Naive thymus-derived CD8-positive, alpha-beta T cell (primary cell): ENCODE measurements at regions not wholly inside any gene's neighbourhood (a gene's known extent, or its start where the extent isn't known, plus 50 kb on each side); places are given as distances from the start of the nearest gene placed in this dataset.
"Not testable (repeated sequence)": the region's sequence is repeated elsewhere in the genome, so short reads cannot be mapped to it uniquely, and the experiment has no call there.

ENCODE experiments used
- ATAC-seq, 2 donors: fragments of 150-1000 bp; cut with Tn5 transposase in 1 of 2; sonication (Bioruptor Pico), chemical (Tn5 transposase) in 1 of 2; 1 replicate in 1 of 2; 2 replicates in 1 of 2; pipeline ENCODE4 v1.10.0; 2021; ENCODE audit warnings: mild to moderate bottlenecking in 2 of 2, moderate library complexity in 2 of 2
- POLR2A ChIA-PET: fragments of 350-600 bp; sonication (Branson Sonifier 250); formaldehyde crosslinking; loops from one replicate; lab custom pipeline; 2021; ENCODE audit warnings: antibody characterized with exemption; lab: Charles Lee
- DNase-seq, 10 donors: peaks; one replicate each; pipeline versions ENCODE4 v3.0.0 to v3.0.0-alpha.2; 2020 to 2022
- H3K27ac Mint-ChIP-seq, 10 donors: one replicate each; pipeline ENCODE4 v1.8.0; 2020 to 2022; ENCODE audit warnings: mild to moderate bottlenecking in 10 of 10, mixed read lengths in 10 of 10, moderate library complexity in 4 of 10, inconsistent platforms in 1 of 10
- H3K27me3 Mint-ChIP-seq, 5 donors: one replicate each; pipeline ENCODE4 v1.8.0; 2021 to 2022; ENCODE audit warnings: mixed read lengths in 5 of 5
- H3K36me3 Mint-ChIP-seq, 3 donors: one replicate each; pipeline ENCODE4 v1.8.0; 2020 to 2022; ENCODE audit warnings: mixed read lengths in 3 of 3, mild to moderate bottlenecking in 2 of 3, inconsistent platforms in 1 of 3
- H3K4me1 Mint-ChIP-seq, 4 donors: one replicate each; pipeline ENCODE4 v1.8.0; 2021 to 2022; ENCODE audit warnings: mixed read lengths in 4 of 4
- H3K4me3 Mint-ChIP-seq, 10 donors: one replicate each; pipeline ENCODE4 v1.8.0; 2020 to 2022; ENCODE audit warnings: mild to moderate bottlenecking in 10 of 10, mixed read lengths in 10 of 10, moderate library complexity in 6 of 10, inconsistent platforms in 1 of 10
- H3K9me3 Mint-ChIP-seq, 9 donors: one replicate each; pipeline ENCODE4 v1.8.0; 2020 to 2022; ENCODE audit warnings: mixed read lengths in 9 of 9, mild to moderate bottlenecking in 3 of 9, inconsistent platforms in 1 of 9, moderate library complexity in 1 of 9

GRCh38 chr5:12607817-12608216 lies 703.6 kb upstream of the CTNND2 start:
- H3K27ac Mint-ChIP-seq, DNase-seq, POLR2A ChIA-PET, H3K4me3 Mint-ChIP-seq, H3K27me3 Mint-ChIP-seq, H3K4me1 Mint-ChIP-seq, H3K36me3 Mint-ChIP-seq, ATAC-seq: not testable (repeated sequence)
- peaks cover 4 to 44% (median 19%) of the 10 kb centered on the region in 9 donors for H3K9me3 Mint-ChIP-seq

DNA sequence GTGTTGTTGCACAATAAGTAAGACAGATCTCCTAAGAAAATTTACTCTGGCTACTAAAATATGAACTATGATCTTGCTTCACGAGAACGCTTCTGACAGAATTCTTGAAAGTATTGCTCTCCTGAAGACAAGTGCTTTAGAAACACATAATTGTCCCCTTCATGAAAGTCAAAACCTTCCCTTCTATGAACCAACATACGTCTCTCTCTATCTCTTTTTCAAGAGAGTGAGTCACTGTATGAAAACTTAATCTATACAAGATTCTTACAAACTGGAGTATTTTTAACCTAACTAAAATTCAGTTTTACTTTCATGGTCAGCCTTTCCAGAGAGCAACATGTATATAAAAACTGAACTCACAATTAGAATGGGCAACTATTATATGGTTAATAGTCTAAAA lies 688.0 kb upstream of the CTNND2 start:
- H3K9me3 Mint-ChIP-seq = peaks cover 0 to 13% (median 4%) of the 10 kb centered on the region in 9 donors
- POLR2A ChIA-PET = no interaction called here
- DNase-seq (no peak), ATAC-seq (no peak)
- H3K4me1 Mint-ChIP-seq = no peaks in the 10 kb centered on the region
- no peaks in the 10 kb centered on the region for H3K36me3 Mint-ChIP-seq
- no peak overlapping the region for H3K4me3 Mint-ChIP-seq
- H3K27me3 Mint-ChIP-seq = no peaks in the 10 kb centered on the region
- H3K27ac Mint-ChIP-seq = no peak overlapping the region

- POLR2A ChIA-PET = no interaction called here
- Mint-ChIP-seq H3K27me3 (no peaks in the 10 kb centered on the region), H3K36me3 (no peaks in the 10 kb centered on the region)
Observed at GRCh38 chr5:12586406-12586805, 682.2 kb upstream of the CTNND2 start.

DNA sequence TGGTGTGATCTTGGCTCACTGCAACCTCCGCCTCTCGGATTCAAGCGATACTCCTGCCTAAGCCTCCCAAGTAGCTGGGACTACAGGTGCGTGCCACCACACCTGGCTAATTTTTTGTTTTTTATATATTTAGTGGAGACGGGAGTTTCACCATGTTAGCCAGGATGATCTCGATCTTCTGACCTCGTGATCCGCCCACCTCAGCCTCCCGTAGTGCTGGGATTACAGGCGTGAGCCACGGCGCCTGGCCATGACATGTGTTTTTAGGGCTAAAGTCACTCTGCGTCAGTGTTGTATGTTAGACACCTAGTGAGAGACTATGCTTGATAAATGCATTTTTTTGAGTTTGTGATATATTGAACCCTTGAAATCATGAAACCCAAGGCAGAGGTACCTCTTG lies 674.6 kb upstream of the CTNND2 start:
- POLR2A ChIA-PET, DNase-seq, H3K4me1 Mint-ChIP-seq, ATAC-seq, H3K4me3 Mint-ChIP-seq, H3K27me3 Mint-ChIP-seq, H3K36me3 Mint-ChIP-seq, H3K27ac Mint-ChIP-seq: not testable (repeated sequence)
- peaks cover 0 to 14% (median 3%) of the 10 kb centered on the region in 9 donors for H3K9me3 Mint-ChIP-seq

More at GRCh38 chr5:12586406-12586805, 682.2 kb upstream of the CTNND2 start:
- DNase-seq (no peak), ATAC-seq (no peak)
- Mint-ChIP-seq H3K4me3 (no peak overlapping the region), H3K4me1 (no peaks in the 10 kb centered on the region), H3K27ac (no peak overlapping the region), H3K9me3 (peaks cover 0 to 13% (median 3%) of the 10 kb centered on the region in 9 donors)

- DNase-seq, H3K36me3 Mint-ChIP-seq, ATAC-seq, H3K4me1 Mint-ChIP-seq, H3K27ac Mint-ChIP-seq, H3K4me3 Mint-ChIP-seq, H3K27me3 Mint-ChIP-seq, POLR2A ChIA-PET: not testable (repeated sequence)
- peaks cover 0 to 13% (median 3%) of the 10 kb centered on the region in 9 donors for H3K9me3 Mint-ChIP-seq
Observed at GRCh38 chr5:12576953-12577352, 672.7 kb upstream of the CTNND2 start.

DNA sequence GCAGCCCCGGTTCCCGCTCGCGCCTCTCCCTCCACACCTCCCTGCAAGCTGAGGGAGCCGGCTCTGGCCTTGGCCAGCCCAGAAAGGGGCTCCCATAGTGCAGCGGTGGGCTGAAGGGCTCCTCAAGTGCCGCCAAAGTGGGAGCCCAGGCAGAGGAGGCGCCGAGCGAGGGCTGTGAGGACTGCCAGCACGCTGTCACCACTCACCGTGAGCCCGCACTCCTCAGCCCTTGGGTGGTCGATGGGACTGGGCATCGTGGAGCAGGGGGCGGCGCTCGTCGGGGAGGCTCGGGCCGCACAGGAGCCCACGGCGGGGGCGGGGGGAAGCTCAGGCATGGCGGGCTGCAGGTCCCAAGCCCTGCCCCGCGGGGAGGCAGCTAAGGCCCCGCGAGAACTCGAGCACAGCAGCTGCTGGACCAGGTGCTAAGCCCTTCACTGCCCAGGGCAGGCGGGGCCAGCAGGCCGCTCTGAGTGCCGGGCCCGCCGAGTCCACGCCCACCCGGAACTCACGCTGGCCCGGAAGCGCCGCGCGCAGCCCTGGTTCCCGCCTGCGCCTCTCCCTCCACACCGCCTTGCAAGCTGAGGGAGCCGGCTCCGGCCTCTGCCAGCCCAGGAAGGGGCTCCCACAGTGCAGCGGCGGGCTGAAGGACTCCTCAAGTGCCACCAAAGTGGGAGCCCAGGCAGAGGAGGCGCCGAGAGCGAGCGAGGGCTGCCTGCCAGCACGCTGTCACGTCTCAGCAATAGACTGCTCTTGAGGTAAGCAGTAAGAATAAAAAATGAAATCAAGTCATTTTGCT lies 670.2 kb upstream of the CTNND2 start:
- H3K27me3 Mint-ChIP-seq, ATAC-seq, H3K4me1 Mint-ChIP-seq, H3K4me3 Mint-ChIP-seq, DNase-seq, H3K36me3 Mint-ChIP-seq, POLR2A ChIA-PET, H3K27ac Mint-ChIP-seq: not testable (repeated sequence)
- H3K9me3 Mint-ChIP-seq = peaks cover 0 to 24% (median 4%) of the 10 kb centered on the region in 9 donors

DNA sequence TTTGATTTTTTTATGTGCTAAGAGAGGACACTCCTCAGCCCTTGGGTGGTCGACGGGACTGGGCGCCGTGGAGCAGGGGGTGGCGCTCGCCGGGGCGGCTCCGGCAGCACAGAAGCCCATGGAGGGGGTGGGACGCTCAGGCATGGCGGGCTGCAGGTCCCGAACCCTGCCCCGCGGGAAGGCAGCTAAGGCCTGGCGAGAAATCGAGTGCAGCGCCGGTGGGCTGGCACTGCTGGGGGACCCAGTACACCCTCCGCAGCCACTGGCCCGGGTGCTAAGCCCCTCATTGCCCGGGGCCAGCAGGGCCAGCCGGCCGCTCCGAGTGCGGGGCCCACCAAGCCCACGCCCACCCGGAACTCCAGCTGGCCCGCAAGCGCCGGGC lies 669.7 kb upstream of the CTNND2 start:
- H3K27ac Mint-ChIP-seq, DNase-seq, H3K4me1 Mint-ChIP-seq, H3K36me3 Mint-ChIP-seq, H3K4me3 Mint-ChIP-seq, ATAC-seq, H3K27me3 Mint-ChIP-seq, POLR2A ChIA-PET: not testable (repeated sequence)
- peaks cover 0 to 24% (median 4%) of the 10 kb centered on the region in 9 donors for H3K9me3 Mint-ChIP-seq

- POLR2A ChIA-PET = no interaction called here
- Mint-ChIP-seq H3K27me3 (no peaks in the 10 kb centered on the region), H3K36me3 (peaks cover 0 to 1% (median 0%) of the 10 kb centered on the region in 3 donors), H3K27ac (no peak overlapping the region), H3K9me3 (peaks cover 0 to 22% (median 3%) of the 10 kb centered on the region in 9 donors), H3K4me1 (no peaks in the 10 kb centered on the region), H3K4me3 (no peak overlapping the region)
- DNase-seq = no peak
- ATAC-seq = no peak
Observed at GRCh38 chr5:12570688-12571087, 666.4 kb upstream of the CTNND2 start.

DNA sequence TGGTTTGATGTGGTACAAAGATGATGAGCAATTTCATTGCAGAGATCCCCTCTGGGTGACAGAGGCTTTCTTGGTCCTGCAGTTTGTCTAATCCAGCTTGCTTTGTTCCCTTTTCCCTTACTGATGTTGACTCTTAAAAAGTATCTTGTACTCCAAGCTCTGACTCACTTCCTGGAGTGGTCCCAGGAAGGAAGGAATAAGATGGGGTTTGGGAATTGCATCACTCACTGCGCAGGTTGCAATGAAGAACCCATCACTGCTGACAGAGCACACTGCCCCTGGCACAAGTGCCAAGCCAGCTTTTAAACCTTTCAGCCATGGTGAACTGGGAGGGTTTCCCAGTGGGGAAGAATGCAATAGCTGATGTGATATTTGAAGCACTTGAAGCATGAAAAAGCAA lies 662.2 kb upstream of the CTNND2 start:
- DNase-seq (no peak), ATAC-seq (no peak)
- no peaks in the 10 kb centered on the region for H3K4me1 Mint-ChIP-seq
- POLR2A ChIA-PET = no interaction called here
- no peak overlapping the region for H3K4me3 Mint-ChIP-seq
- no peak overlapping the region for H3K27ac Mint-ChIP-seq
- H3K36me3 Mint-ChIP-seq = peaks cover 0 to 11% (median 0%) of the 10 kb centered on the region in 3 donors
- H3K9me3 Mint-ChIP-seq = peaks cover 0 to 27% (median 7%) of the 10 kb centered on the region in 9 donors
- no peaks in the 10 kb centered on the region for H3K27me3 Mint-ChIP-seq

- H3K4me3 Mint-ChIP-seq = no peak overlapping the region
- ATAC-seq = no peak
Observed at GRCh38 chr5:12557012-12557411, 652.8 kb upstream of the CTNND2 start.

DNA sequence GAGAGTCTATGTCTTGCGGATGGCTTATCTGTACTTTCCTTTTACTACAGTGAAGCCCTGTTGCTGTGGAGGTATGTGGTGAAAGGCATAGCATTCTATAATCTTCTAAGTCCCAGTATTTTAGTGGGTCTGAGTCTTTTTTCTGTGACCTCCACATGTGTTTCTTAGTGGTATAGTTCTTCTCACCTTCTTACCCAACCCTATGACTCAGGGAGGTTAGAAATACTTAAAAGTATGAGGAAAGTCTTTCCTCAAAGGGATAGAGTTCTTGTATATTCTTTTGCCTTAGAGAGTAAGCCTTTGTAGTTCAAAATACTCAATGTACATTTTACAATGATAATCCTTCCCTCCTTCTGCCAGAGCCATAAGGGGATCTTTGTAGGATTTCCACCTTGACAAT lies 621.9 kb upstream of the CTNND2 start:
- peaks cover 0 to 18% (median 4%) of the 10 kb centered on the region in 9 donors for H3K9me3 Mint-ChIP-seq

More at GRCh38 chr5:12557012-12557411, 652.8 kb upstream of the CTNND2 start:
- Mint-ChIP-seq H3K9me3 (peaks cover 0 to 13% (median 4%) of the 10 kb centered on the region in 9 donors), H3K27ac (no peak overlapping the region), H3K36me3 (no peaks in the 10 kb centered on the region), H3K27me3 (no peaks in the 10 kb centered on the region), H3K4me1 (no peaks in the 10 kb centered on the region)
- POLR2A ChIA-PET = no interaction called here
- DNase-seq = no peak

DNA sequence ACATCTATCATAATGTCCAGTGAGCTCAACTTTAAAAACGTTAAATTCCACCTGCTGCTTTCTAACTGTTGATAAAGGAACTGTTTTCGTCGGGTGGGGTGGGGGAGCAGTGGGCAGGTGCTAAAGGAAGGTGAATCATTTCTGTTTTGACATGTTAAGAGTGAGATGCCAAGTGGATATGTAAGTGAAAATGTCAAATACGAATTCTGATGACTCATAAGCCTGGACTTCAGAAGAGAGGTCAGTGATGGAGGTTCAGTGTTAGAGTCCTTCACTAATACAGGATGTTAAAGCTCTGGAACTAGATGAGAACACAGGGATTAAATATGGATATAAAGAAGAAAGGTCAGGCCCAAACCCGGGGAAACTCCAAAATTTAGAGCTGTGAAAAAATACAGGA lies 617.9 kb upstream of the CTNND2 start:
- Mint-ChIP-seq H3K9me3 (peaks cover 5 to 32% (median 12%) of the 10 kb centered on the region in 9 donors), H3K4me3 (no peak overlapping the region), H3K4me1 (no peaks in the 10 kb centered on the region), H3K27ac (no peak overlapping the region), H3K27me3 (no peaks in the 10 kb centered on the region), H3K36me3 (no peaks in the 10 kb centered on the region)
- DNase-seq (no peak), ATAC-seq (no peak)
- POLR2A ChIA-PET = no interaction called here

More for the DNA sequence above, 621.9 kb upstream of the CTNND2 start:
- H3K4me3 Mint-ChIP-seq = no peak overlapping the region
- no peaks in the 10 kb centered on the region for H3K27me3 Mint-ChIP-seq
- H3K4me1 Mint-ChIP-seq = no peaks in the 10 kb centered on the region
- POLR2A ChIA-PET = no interaction called here
- no peak overlapping the region for H3K27ac Mint-ChIP-seq
- ATAC-seq (no peak), DNase-seq (no peak)
- no peaks in the 10 kb centered on the region for H3K36me3 Mint-ChIP-seq

DNA sequence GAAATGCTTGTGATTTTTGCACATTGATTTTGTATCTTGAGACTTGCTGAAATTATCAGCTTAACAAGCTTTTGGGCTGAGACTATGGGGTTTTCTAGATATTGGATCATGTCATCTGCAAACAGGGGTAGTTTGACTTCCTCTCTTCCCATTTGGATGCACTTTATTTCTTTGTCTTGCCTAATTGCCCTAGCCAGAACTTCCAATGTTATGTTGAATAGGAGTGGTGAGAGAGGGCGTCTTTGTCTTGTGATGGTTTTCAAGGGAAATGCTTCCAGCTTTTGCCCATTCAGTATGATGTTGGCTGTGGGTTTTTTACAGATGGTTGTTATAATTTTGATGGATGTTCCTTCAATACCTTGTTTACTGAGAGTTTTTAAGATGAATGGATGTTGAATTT lies 600.7 kb upstream of the CTNND2 start:
- peaks cover 14 to 45% (median 22%) of the 10 kb centered on the region in 9 donors for H3K9me3 Mint-ChIP-seq
- H3K4me3 Mint-ChIP-seq, H3K27me3 Mint-ChIP-seq, H3K36me3 Mint-ChIP-seq, H3K4me1 Mint-ChIP-seq, POLR2A ChIA-PET, DNase-seq, ATAC-seq, H3K27ac Mint-ChIP-seq: not testable (repeated sequence)

- no peaks in the 10 kb centered on the region for H3K27me3 Mint-ChIP-seq
- no peak for ATAC-seq
- peaks cover 0 to 48% (median 18%) of the 10 kb centered on the region in 9 donors for H3K9me3 Mint-ChIP-seq
Observed at GRCh38 chr5:12488161-12488560, 583.9 kb upstream of the CTNND2 start.

More at GRCh38 chr5:12488161-12488560, 583.9 kb upstream of the CTNND2 start:
- DNase-seq = no peak
- H3K27ac Mint-ChIP-seq = no peak overlapping the region
- H3K4me1 Mint-ChIP-seq = no peaks in the 10 kb centered on the region
- POLR2A ChIA-PET = no interaction called here
- H3K36me3 Mint-ChIP-seq = peaks cover 0 to 11% (median 0%) of the 10 kb centered on the region in 3 donors
- no peak overlapping the region for H3K4me3 Mint-ChIP-seq
